ENCODE measurements at regions not wholly inside any gene's neighbourhood (a gene's known extent, or its start where the extent isn't known, plus 50 kb on each side); places are given as distances from the start of the nearest gene placed in this dataset.

DNA sequence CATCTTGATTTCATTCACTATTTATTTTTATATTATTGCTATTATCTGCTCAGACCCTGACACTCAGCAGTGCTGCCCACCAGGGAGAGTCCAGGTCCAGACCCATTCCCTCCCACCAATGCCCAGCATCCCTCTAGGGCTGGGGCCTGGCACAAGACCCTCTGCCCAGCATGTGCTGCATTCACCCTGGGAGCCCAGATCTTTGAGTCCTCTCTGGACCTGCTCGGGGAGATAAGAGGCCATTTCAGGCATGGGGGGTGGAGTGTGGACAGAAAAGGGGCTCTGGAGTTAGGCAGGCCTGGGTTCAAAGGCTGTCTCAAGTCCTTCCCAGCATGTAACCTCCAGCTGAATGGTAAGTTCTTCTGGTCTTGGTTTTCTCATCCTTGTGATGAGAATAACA, 209.6 kb downstream of the CYP26B1 start:
- H3K9me2 ChIP-seq (replicated peaks; ENCODE audit: insufficient read depth): no peaks in the 10 kb centered on the region
- no peaks in the 10 kb centered on the region for H3K79me2 ChIP-seq
- no peaks in the 10 kb centered on the region for H3K9me3 ChIP-seq (ENCODE audit: low read depth)
- H3K36me3 ChIP-seq (replicated peaks; ENCODE audit: insufficient read depth, low read depth): no peaks in the 10 kb centered on the region
- H4K20me1 ChIP-seq (ENCODE audit: insufficient read depth, poor library complexity, severe bottlenecking): no peaks in the 10 kb centered on the region
- H3K4me3 ChIP-seq: no peak overlapping the region
- peaks cover 12% of the 10 kb centered on the region for H3K4me1 ChIP-seq (ENCODE audit: insufficient read depth)
- H3K4me2 ChIP-seq: no peak overlapping the region
- H3K27me3 ChIP-seq: no peaks in the 10 kb centered on the region
- DNase-seq (ENCODE audit: low spot score): no peak
- WGBS (ENCODE audit: low lambda C conversion rate, missing lambda C conversion rate): 77% methylated on average over 1 of the region's 1 CpG
- no peak for TF ChIP-seq EZH2phosphoT487 (IDR thresholded peaks at IDR 0.05; ENCODE audit: low read depth, severe bottlenecking, unreplicated experiment)
- TF ChIP-seq, protein P1, sequence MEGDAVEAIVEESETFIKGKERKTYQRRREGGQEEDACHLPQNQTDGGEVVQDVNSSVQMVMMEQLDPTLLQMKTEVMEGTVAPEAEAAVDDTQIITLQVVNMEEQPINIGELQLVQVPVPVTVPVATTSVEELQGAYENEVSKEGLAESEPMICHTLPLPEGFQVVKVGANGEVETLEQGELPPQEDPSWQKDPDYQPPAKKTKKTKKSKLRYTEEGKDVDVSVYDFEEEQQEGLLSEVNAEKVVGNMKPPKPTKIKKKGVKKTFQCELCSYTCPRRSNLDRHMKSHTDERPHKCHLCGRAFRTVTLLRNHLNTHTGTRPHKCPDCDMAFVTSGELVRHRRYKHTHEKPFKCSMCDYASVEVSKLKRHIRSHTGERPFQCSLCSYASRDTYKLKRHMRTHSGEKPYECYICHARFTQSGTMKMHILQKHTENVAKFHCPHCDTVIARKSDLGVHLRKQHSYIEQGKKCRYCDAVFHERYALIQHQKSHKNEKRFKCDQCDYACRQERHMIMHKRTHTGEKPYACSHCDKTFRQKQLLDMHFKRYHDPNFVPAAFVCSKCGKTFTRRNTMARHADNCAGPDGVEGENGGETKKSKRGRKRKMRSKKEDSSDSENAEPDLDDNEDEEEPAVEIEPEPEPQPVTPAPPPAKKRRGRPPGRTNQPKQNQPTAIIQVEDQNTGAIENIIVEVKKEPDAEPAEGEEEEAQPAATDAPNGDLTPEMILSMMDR (IDR thresholded peaks at IDR 0.05; ENCODE audit: poor library complexity): no peak
- TF ChIP-seq EZH2 (IDR thresholded peaks at IDR 0.05; ENCODE audit: borderline replicate concordance): no peak
- no peak overlapping the region for H3K27ac ChIP-seq
- H2AFZ ChIP-seq: no peak overlapping the region

DNA sequence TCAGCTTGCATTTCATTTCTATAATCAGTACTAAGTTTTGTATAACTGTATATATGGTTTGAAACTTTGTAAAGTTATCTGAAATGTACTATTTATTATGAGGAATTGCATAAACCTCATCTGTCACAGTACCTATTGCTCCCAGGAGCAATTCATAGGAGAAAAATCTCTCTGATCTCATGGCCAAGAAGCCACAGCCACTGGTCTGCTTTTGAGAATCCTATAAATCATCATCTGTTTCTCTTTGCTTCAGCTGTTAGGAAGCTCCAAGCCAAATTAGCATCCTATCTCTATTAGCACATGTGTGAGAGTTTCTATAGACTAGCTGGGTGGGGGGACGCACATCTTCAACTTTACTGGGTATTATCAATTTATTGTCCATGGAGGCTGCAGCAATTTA, 210.3 kb downstream of the CYP26B1 start:
- DNase-seq (ENCODE audit: low spot score): no peak
- H3K79me2 ChIP-seq: no peaks in the 10 kb centered on the region
- 86% methylated on average over 1 of the region's 1 CpG for WGBS (ENCODE audit: low lambda C conversion rate, missing lambda C conversion rate)
- peaks cover 12% of the 10 kb centered on the region for H3K4me1 ChIP-seq (ENCODE audit: insufficient read depth)
- no peaks in the 10 kb centered on the region for H3K9me2 ChIP-seq (replicated peaks; ENCODE audit: insufficient read depth)
- H4K20me1 ChIP-seq (ENCODE audit: insufficient read depth, poor library complexity, severe bottlenecking): no peaks in the 10 kb centered on the region
- no peaks in the 10 kb centered on the region for H3K27me3 ChIP-seq
- TF ChIP-seq, protein P1 (IDR thresholded peaks at IDR 0.05; ENCODE audit: poor library complexity): no peak
- TF ChIP-seq EZH2 (IDR thresholded peaks at IDR 0.05; ENCODE audit: borderline replicate concordance): no peak
- TF ChIP-seq EZH2phosphoT487 (IDR thresholded peaks at IDR 0.05; ENCODE audit: low read depth, severe bottlenecking, unreplicated experiment): no peak
- H2AFZ ChIP-seq: no peak overlapping the region
- no peaks in the 10 kb centered on the region for H3K36me3 ChIP-seq (replicated peaks; ENCODE audit: insufficient read depth, low read depth)
- H3K9me3 ChIP-seq (ENCODE audit: low read depth): no peaks in the 10 kb centered on the region
- H3K27ac ChIP-seq: no peak overlapping the region
- H3K4me2 ChIP-seq: no peak overlapping the region
- no peak overlapping the region for H3K4me3 ChIP-seq

DNA sequence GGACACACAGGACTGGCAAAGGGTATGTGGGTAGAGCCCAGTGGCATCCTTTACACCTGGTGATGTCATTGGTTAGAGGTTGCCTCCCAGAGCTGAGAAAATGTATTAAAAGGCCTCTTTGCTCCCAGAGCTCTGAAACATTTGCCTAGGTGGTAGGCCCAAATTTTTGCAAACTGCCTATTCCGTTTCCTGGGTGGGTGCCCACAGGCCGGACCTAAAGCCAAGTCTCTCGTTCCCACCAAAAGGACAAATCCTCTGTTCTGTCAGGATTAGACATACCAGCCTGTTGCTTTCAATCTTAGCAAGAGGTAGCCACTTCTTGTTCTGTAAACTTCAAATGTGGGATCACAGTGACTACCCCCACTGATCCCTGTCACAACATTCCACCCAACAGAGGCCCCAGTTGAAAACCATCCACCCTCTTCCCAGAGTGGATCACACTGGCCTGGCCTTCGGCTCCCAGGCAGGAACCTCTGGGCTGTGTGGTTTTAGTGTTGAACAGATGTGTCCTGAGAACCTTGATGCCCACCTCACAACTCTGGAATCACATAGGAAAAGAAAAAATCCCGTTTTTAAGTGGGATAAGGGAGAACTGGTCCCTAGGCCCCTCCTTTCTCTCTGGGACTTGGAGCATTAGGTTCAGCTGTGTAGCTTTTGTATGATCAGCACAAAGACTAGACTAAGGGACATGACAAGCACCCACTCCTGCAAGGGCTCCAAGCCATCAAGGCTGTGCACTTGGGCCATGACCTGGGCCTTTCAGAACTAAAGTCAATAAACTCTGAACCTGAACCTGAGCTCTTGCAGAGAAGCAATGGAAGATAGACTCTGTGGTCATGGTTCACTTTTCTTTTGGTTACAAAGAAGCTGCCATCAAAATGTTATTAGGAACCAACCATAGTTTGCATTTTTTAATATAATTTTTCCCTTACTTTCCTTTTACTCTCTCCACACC, 211.3 kb downstream of the CYP26B1 start:
- no peaks in the 10 kb centered on the region for H3K36me3 ChIP-seq (replicated peaks; ENCODE audit: insufficient read depth, low read depth)
- H2AFZ ChIP-seq: no peak overlapping the region
- no peaks in the 10 kb centered on the region for H3K9me2 ChIP-seq (replicated peaks; ENCODE audit: insufficient read depth)
- no peak for DNase-seq (ENCODE audit: low spot score)
- no peaks in the 10 kb centered on the region for H3K27me3 ChIP-seq
- no peaks in the 10 kb centered on the region for H3K79me2 ChIP-seq
- H3K4me2 ChIP-seq: no peak overlapping the region
- H4K20me1 ChIP-seq (ENCODE audit: insufficient read depth, poor library complexity, severe bottlenecking): no peaks in the 10 kb centered on the region
- 91% methylated on average over 5 of the region's 5 CpGs for WGBS (ENCODE audit: low lambda C conversion rate, missing lambda C conversion rate)
- no peak overlapping the region for H3K27ac ChIP-seq
- peaks cover 12% of the 10 kb centered on the region for H3K4me1 ChIP-seq (ENCODE audit: insufficient read depth)
- H3K9me3 ChIP-seq (ENCODE audit: low read depth): no peaks in the 10 kb centered on the region
- no peak overlapping the region for H3K4me3 ChIP-seq
- TF ChIP-seq EZH2phosphoT487 (IDR thresholded peaks at IDR 0.05; ENCODE audit: low read depth, severe bottlenecking, unreplicated experiment): no peak
- TF ChIP-seq, protein P1 (IDR thresholded peaks at IDR 0.05; ENCODE audit: poor library complexity): no peak

Measured in hepatocyte (in vitro differentiated cells).